KOPT-K1 (cell line): ENCODE measurements at regions not wholly inside any gene's neighbourhood (a gene's known extent, or its start where the extent isn't known, plus 50 kb on each side); places are given as distances from the start of the nearest gene placed in this dataset.

Experiments used
- H3K27ac ChIP-seq: fragments of 200-600 bp; sonication (generic); 2 replicates; pipeline ENCODE4 v1.5.1; 2016; ENCODE audit warnings: antibody characterized with exemption, mild to moderate bottlenecking, low read depth, low read length; ENCODE audit not compliant: poor library complexity, severe bottlenecking
- H3K36me3 ChIP-seq: fragments of 200-600 bp; sonication (generic); 2 replicates; pipeline ENCODE4 v1.5.1; 2017; ENCODE audit warnings: antibody characterized with exemption, mild to moderate bottlenecking, low read length, moderate library complexity; ENCODE audit not compliant: insufficient read depth
- H3K9me3 ChIP-seq: fragments of 200-600 bp; sonication (generic); 2 replicates; pipeline ENCODE4 v1.5.1; 2017; ENCODE audit warnings: antibody characterized with exemption, low read length, mild to moderate bottlenecking; ENCODE audit not compliant: insufficient read depth, poor library complexity, severe bottlenecking

DNA sequence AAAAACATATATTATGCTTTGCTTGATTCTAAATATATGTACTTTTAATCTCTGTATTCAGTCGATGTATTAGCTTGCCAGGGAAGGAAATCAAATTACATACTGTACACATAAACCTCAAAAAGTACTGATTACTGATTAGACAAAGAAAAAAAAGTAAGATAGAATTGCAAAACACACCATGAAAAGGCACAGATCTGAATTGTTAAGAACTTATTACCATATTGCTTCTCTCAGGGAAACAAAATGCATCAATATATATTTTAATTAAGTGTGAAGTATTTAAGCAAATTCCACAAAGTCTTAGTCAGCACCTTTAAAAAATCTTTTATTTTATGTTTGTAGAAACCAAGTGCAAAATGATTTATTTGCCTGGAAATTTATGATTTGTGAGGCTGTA lies 309.3 kb downstream of the RNF144A start:
- H3K27ac ChIP-seq, result no peak overlapping the region

DNA sequence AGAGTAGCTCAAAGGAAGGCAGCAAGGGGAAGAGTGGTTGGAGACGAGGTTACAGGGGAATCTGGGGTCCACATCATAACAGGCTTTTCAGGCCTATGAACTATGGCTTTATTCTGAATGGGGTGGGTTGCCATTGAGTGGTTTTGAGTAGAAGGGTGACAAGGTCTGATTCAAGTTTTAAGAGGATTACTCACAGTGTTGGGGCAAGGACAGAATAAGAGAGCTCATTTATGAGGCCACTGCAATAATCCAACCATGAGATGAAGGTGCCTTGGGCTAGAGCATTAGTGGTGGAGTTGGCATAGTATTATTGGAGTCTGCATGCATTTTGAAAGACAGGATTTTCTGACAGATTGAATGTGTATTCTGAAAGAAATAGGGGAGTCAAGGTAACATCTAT lies 315.9 kb downstream of the RNF144A start:
- H3K27ac ChIP-seq, result no peak overlapping the region
- no peaks in the 10 kb centered on the region for H3K9me3 ChIP-seq
- no peaks in the 10 kb centered on the region for H3K36me3 ChIP-seq

More for the DNA sequence above, 309.3 kb downstream of the RNF144A start:
- no peaks in the 10 kb centered on the region for H3K36me3 ChIP-seq
- H3K9me3 ChIP-seq, result peaks cover 4% of the 10 kb centered on the region

DNA sequence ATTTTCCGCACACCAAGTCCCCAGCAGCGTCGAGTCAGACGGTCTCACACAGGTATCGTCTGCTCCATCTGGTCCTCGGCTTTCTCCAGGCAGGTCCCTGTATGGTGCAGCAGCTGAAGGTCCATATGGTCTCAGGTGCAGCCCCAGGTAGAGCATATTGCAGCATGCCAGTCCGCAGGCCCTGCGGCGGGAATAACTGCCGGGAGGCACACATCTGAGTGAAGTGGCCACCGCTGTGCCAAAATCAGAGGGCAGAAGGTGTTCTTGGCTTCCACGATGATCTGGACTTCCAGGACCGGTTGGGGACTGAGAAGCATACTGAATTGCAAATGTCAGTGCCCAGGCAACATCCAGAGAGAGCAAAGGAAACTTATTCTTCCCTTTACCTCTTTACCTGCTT lies 320.3 kb downstream of the RNF144A start:
- no peaks in the 10 kb centered on the region for H3K9me3 ChIP-seq
- H3K27ac ChIP-seq, result no peak overlapping the region

DNA sequence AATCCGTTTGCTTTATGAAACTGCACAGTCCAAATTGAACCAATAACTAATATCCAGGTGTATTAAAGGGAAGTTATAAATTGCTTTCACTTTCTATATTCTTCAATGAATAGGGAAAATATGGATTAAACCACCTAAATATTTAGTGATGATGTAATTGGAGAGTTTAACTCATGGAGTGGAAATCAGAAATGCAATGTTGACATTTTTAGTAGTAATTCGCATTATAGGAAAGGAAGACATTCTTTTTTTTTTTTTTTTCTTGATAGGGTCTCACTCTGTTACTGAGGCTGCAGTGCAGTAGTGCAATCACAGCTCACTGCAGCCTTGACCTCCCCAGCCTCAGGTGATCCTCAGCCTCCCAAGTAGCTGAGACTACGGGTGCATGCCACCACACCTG lies 321.9 kb downstream of the RNF144A start:
- H3K36me3 ChIP-seq, result no peaks in the 10 kb centered on the region

More for the DNA sequence above, 320.3 kb downstream of the RNF144A start:
- H3K36me3 ChIP-seq, result no peaks in the 10 kb centered on the region

DNA sequence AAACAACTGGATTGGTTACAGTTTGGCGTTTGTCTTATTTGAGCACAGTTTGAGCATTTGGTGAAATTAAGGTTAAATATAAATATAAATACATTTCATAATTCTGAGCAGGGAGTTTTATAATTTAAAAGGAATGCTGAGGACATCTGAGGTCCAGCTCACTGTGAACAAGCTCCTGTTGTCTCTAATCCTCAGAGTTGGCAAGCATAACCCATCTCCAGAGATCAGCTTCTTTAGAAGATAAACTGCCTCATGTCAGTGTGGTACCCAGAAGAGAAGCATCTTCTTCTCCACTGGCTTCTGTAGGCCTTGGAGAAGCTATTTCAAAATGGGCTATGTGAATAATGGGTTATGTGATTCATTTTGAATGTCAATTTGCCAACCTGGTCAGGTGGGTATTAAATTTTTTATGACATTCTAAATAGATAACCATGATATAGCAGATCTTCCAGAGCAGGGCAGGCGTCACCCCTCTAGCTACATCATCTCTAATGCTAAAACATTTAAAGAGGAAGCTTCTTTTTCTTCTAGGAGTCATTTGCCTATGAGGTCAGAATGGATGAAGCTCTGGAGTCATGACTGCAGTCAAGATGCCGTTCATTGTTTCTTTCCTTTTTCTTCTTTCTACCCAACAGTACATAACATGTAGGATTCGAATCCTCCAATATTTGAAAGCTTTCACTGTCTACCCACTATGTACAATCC lies 324.0 kb downstream of the RNF144A start:
- Histone ChIP-seq H3K36me3 (no peaks in the 10 kb centered on the region), H3K27ac (no peak overlapping the region), H3K9me3 (no peaks in the 10 kb centered on the region)

More for the DNA sequence above, 321.9 kb downstream of the RNF144A start:
- H3K9me3 ChIP-seq, result no peaks in the 10 kb centered on the region
- H3K27ac ChIP-seq, result no peak overlapping the region

- Histone ChIP-seq H3K27ac (no peak overlapping the region), H3K36me3 (no peaks in the 10 kb centered on the region), H3K9me3 (no peaks in the 10 kb centered on the region)
Measured at GRCh38 chr2:7242189-7242867, 325.1 kb downstream of the RNF144A start.

GRCh38 chr2:7243276-7243675 lies 326.1 kb downstream of the RNF144A start:
- H3K9me3 ChIP-seq, result no peaks in the 10 kb centered on the region
- no peak overlapping the region for H3K27ac ChIP-seq
- no peaks in the 10 kb centered on the region for H3K36me3 ChIP-seq

DNA sequence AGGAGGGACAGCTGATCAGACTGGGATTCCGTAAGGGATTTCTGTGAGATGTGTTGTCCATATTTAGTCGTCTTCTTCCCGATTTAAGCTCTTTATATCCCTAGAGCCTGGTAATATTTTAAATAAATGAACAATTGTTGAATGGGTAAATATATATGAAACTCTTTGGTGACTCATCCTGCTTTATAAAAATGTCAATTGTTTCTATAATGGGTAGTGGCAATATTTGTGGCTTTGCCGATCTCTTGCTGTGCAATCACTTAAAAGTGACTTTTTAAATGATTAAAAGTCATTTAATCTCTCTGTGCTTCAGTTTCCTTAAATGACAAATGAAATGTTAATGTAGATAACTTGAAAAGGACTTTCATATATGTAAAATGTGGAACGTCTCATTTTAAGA lies 339.2 kb downstream of the RNF144A start:
- no peak overlapping the region for H3K27ac ChIP-seq
- no peaks in the 10 kb centered on the region for H3K36me3 ChIP-seq
- H3K9me3 ChIP-seq, result no peaks in the 10 kb centered on the region

DNA sequence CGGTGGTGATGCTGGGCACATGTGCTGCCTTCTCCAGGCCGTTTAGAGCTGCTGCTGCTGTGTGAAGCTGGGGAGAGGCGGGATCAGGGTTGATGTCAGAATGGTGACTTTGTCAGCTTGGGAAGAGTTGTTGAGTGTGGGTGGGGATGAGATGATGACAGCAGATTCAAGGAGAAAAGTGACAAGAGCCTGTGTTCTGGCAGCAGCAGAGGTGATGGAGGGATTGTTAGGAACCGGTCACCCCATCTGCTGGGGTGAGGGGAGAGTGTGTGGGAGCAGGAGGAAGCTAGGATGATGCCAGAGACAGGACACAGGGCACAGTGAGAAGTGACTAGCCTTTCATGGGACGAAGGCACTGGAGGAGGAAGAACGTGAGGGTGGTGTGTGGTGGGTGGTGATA lies 345.5 kb downstream of the RNF144A start:
- Histone ChIP-seq H3K36me3 (no peaks in the 10 kb centered on the region), H3K27ac (no peak overlapping the region), H3K9me3 (no peaks in the 10 kb centered on the region)

DNA sequence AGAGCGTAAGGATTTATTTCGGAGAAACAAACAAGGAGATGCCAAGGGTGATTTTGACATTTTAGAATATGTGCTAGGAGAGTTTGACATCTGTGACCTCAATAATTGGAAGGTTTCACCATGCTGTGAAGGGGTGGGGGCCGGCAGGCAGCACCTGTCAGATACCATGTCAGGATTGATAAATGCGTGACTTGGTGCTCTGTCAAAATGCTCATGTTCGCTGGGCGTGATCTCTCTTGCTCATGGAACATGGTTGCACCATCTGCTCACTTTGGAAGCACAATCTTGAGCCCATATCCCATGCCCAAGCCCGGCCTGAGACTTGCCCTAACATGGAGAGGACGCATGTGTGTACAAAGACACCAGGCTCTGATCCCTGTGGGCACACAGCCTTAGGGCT lies 347.6 kb downstream of the RNF144A start:
- H3K9me3 ChIP-seq, result no peaks in the 10 kb centered on the region
- H3K27ac ChIP-seq, result no peak overlapping the region
- H3K36me3 ChIP-seq, result no peaks in the 10 kb centered on the region

- Histone ChIP-seq H3K9me3 (no peaks in the 10 kb centered on the region), H3K36me3 (no peaks in the 10 kb centered on the region), H3K27ac (no peak overlapping the region)
Measured at GRCh38 chr2:7265286-7265685, 348.1 kb downstream of the RNF144A start.

GRCh38 chr2:7269106-7269643 lies 352.0 kb downstream of the RNF144A start:
- no peaks in the 10 kb centered on the region for H3K36me3 ChIP-seq
- no peak overlapping the region for H3K27ac ChIP-seq
- H3K9me3 ChIP-seq, result no peaks in the 10 kb centered on the region

- H3K27ac ChIP-seq, result no peak overlapping the region
- no peaks in the 10 kb centered on the region for H3K36me3 ChIP-seq
- H3K9me3 ChIP-seq, result no peaks in the 10 kb centered on the region
Measured at GRCh38 chr2:7270011-7270431, 352.8 kb downstream of the RNF144A start.

DNA sequence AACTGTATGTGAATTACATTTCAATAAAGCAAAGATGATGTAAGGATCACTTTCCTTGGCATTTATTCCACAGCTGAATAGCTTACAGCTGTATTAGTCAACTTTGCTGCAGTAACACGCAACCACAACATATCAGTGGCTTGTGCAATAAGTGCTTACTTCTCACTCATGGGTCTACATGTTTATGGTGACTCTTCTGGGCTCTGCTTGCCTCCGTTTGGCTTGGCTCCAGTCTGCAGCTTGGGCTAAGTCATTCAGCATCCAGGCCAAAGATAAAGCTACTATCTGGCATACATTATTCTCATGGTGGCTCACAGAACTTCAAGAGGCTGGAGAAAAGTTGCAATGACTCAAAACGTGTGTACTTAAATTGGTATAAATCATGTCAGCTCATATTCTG lies 355.0 kb downstream of the RNF144A start:
- no peak overlapping the region for H3K27ac ChIP-seq
- no peaks in the 10 kb centered on the region for H3K9me3 ChIP-seq
- H3K36me3 ChIP-seq, result no peaks in the 10 kb centered on the region

DNA sequence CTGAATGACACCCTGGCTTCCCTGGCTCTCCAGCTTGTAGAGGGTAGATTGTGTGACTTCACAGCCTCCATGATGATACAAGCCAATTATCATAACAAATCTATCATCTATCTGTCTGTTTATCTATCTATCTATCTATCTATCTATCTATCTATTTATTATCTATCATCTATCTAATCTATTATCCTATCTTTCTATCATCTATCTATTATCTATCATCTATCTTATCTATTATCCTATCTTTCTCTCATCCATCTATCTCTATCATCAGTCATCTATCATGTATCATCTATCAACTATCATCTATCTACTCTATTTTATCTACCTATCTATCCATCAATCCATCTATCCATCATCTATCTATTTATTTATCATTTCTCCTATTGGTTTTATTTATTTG lies 361.8 kb downstream of the RNF144A start:
- Histone ChIP-seq H3K36me3 (no peaks in the 10 kb centered on the region), H3K9me3 (no peaks in the 10 kb centered on the region), H3K27ac (no peak overlapping the region)
